ENCODE measurements at regions not wholly inside any gene's neighbourhood (a gene's known extent, or its start where the extent isn't known, plus 50 kb on each side); places are given as distances from the start of the nearest gene placed in this dataset.
"Not testable (repeated sequence)": the region's sequence is repeated elsewhere in the genome, so short reads cannot be mapped to it uniquely, and the experiment has no call there.

DNA sequence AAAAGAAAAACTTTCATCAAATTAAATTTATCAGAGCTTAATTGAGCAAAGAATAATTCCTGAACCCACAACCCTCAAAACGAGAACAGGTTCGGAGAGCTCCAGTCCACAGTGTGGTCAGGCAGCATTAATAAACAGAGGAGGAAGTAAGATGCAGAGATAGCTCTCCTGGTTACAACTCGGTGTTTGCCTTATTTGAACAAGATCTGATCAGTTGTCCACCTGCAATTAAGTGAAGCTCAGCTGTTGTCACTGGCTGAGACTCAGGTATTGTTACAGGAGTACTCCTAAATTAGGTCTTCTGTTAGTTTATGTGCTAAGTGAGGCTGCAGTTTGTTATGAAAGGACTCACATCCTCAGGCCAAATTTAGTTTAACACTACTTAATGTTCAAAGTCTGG, 451.4 kb upstream of the PDE3A start:
- no peak for FAIRE-seq

GRCh38 chr12:19921716-19922115, 446.6 kb upstream of the PDE3A start:
- FAIRE-seq: not testable (repeated sequence)

- FAIRE-seq: no peak
Measured at GRCh38 chr12:19922717-19923116, 445.6 kb upstream of the PDE3A start.

GRCh38 chr12:19924360-19924759, 444.0 kb upstream of the PDE3A start:
- no peak for FAIRE-seq

DNA sequence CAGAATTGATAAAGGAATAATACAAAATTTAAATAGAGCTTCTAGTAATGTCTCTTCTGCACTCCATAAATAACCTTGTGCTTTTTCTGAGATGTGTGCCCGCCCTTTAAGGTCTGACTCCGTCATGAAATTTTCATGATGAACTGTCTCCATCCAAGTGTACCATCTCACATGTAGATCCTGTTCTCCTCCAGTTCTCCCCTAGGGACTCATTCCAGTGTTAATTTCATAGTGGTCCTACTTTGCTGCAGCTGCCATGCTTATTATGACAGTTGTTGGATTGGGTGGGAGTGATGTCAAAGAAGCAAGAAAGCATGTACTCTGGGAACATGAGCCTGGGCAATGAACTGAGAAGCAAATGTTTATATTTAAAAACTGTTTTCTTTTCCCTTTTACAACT, 442.5 kb upstream of the PDE3A start:
- no peak for FAIRE-seq

GRCh38 chr12:19926266-19926665, 442.1 kb upstream of the PDE3A start:
- no peak for FAIRE-seq

DNA sequence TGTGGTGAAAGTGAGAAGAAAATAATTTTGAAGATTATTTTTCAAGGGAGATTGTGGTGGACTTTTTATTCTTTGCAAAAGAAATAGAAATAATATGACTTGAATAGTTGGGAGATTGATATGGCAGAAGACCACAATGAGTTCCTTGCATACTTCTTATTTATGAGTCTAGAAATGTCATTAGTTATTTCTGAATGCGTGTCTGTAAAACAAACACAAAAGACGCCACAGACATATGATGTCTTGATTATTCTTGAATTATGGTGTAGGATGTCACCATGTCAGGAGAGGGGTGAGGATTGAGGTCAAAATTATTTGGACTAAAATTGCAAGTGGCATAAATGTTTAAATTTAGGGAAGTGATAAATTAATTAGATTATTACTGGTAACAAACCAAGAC, 440.7 kb upstream of the PDE3A start:
- FAIRE-seq: no peak

GRCh38 chr12:19932413-19932812, 435.9 kb upstream of the PDE3A start:
- no peak for FAIRE-seq

GRCh38 chr12:19933924-19934323, 434.4 kb upstream of the PDE3A start:
- no peak for FAIRE-seq

- no peak for FAIRE-seq
Measured at GRCh38 chr12:19937161-19937560, 431.2 kb upstream of the PDE3A start.

DNA sequence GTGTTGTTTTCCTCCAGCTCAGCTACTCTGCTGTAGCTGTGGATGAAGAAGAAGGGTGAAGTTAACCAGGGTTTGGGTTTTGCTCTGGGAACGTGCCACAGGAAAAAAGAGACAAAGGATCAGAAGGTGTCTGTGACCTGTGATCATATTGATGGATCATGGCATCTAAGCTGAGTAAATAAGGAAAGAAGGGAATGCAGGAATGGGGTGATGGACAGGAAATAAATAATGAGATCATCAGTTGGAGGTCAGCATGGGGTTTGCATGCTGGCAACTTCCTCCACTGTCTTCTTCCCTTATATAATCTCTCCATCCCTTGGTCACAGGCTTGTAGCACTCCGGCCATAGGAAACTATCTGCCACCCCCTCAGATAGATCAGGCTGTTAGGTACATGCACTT, 430.3 kb upstream of the PDE3A start:
- no peak for FAIRE-seq

DNA sequence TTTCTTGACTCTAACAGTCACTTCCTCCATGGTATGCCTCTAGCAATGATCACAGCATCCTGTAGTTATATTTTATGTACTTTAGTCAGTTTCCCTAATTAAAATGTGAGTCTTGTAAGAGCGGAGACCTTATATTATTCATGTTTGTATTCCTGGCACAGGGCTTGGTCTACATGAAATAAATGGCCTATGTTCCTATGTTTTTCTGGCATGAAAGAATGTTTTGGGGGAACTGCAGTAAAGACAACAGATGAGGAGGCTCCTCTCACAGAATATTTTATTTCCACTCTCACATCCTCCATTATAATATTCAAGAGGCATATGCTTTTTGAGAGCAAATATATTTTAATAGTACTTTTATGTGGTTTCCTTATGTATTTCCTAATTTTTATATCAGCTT, 429.8 kb upstream of the PDE3A start:
- FAIRE-seq: no peak

GRCh38 chr12:19940267-19940666, 428.1 kb upstream of the PDE3A start:
- no peak for FAIRE-seq

DNA sequence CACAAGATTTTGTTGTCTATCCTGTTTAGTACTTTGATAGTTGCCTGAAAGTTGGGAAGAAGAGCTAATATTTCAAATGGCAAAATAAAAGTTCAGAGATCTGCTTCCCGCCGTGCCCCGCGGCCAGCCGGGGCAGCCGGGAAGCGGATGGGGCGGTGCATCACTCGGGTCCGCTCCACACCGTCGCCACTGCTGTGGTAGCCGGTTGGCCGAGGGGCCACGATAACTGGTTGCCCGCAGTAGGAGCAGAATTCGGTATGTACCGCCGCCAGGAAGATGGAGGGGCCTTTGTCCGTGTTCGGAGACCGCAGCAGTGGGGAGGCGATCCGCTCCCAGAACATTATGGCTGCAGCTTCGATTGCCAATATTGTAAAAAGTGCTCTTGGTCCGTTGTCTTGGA, 427.2 kb upstream of the PDE3A start:
- FAIRE-seq: no peak

- FAIRE-seq: no peak
Measured at GRCh38 chr12:19945559-19946435, 422.5 kb upstream of the PDE3A start.

- FAIRE-seq: no peak
Measured at GRCh38 chr12:19946550-19946949, 421.8 kb upstream of the PDE3A start.

DNA sequence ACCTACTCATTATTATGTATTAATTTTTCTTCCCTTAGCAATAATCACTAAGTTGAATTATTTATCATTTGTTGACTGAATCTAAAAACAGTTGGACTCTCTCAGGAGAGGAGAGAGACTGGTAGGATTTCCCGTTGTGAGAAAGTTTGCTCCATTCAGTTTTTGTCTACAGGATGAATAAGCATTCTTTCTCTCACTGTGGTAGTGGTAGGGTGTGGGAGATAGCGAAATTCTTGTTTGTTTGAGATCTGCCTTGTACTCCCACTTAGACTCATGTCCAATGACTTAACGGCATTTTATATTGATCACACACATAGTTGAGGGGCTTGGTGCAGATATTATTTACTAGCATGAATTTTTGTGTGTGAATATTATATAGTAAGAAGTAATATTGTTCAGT, 421.0 kb upstream of the PDE3A start:
- no peak for FAIRE-seq

DNA sequence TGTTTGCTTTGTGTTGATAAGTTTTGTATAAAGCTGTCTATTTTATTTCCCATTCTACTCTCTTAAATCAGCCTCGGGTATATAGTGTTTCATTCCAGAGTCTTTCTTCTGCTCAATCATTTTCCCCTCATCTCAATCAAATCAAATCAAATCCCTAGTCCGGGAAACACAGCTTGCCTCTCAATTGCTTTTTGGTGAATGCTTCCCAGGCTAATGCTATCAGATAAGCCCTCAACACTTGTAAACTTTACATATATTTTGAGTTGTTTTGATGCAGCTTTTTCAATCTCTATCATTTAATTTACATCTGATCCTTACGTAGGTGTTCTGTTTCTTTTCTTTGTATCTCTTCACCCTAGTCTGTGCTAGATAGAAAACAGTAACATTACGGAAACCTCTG, 416.7 kb upstream of the PDE3A start:
- FAIRE-seq: no peak

DNA sequence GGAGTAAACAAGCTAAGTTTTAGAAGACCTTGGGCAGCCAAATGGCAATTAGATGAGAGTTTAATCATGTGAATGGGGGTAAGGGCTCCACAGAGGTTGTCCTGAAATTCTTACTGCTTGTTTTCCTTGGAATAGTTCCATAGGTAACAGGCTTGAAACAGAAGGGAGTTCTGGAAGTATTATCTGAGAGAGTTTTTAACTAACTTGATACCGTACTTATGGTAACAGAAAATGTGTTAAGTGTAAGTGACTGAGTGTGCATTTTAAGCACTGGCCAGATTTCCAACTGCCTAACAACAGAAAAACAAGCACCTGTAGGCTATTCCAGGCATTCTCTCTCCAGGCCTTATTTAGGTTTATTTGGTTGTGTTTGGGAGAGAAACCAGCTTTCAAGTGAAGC, 414.6 kb upstream of the PDE3A start:
- FAIRE-seq: no peak

- no peak for FAIRE-seq
Measured at GRCh38 chr12:19954163-19954562, 414.2 kb upstream of the PDE3A start.

DNA sequence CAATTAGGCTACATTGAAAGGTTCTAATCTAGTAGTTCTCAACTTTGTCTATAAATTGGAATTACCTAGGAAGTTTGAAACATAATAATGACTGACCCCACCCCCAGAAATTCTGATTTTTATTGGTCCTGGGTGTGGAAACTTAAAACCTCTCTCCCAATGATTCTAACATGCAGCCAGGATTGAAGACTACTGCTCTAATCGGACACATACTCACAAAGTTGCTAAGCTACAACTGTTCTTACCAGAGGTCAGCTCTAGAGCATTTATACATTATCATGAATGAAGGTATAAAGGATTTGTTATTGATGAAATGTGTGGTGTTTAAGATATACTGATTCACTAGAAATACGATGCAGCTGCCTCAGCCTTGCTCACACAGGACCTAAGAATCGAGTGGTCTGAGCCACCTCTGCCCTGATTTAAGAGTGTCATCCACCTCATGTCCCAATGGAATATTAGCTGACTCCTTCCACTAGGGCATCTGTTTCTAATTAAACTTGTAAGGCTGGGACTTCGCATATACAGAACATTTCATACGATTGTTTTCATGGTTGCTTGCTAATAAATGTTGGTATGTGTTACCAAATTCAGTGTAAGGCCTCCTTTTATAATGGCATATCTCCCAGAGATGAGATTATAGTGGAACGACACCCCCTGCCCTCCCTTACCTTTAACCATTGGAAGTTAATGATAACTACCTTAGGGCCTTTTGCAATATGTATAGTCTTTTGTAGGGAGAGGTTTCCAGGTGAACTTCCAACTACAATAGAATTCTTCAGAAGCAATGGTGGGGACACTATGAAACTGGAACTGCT, 410.8 kb upstream of the PDE3A start:
- no peak for FAIRE-seq

DNA sequence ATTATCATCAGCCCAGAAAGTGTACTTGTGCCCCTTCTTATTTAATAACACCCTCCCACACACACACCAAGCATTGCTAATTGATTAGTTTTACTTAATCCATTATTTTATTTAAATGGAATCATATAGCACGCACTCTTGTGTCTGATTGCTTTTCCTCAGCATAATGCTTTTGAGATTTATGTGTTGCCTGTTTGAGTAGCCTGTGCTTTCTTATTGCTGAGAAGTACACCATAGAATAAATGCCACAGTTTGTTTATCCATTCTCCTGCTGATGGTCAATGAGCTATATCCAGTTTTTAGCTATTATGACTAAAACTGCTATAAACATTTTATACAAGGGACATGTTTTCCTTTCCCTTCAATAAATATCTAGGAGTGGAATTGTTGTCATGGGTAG, 409.9 kb upstream of the PDE3A start:
- FAIRE-seq: no peak

- FAIRE-seq: no peak
Measured at GRCh38 chr12:19959353-19959752, 409.0 kb upstream of the PDE3A start.

DNA sequence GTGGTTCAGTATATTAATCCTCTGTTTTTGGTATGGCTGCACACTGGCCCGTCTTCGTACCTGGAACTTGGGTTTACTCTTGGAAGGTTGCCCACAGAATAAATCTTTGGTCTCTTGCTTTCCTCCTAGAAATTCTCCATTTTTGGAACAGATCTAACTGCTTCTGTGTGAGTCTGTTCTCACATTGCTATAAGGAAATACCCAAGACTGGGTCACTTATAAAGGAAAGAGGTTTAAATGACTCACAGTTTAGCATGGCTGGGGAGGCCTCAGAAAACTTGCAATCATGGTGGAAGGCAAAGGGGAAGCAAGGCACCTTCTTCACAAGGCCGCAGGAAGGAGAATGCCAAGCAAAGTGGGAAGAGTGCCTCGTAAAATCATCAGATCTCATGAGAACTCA, 407.8 kb upstream of the PDE3A start:
- FAIRE-seq: no peak

All from colon (tissue), 2 donors.